Neural progenitor cell (in vitro differentiated cells): ENCODE measurements at regions not wholly inside any gene's neighbourhood (a gene's known extent, or its start where the extent isn't known, plus 50 kb on each side); places are given as distances from the start of the nearest gene placed in this dataset.

Experiments
- CTCF ChIP-seq: fragments of 200-600 bp; sonication (generic); IDR thresholded peaks from 2 replicates; pipeline ENCODE4 v1.5.1; 2017; ENCODE audit warnings: antibody characterized with exemption, mild to moderate bottlenecking
- EZH2 ChIP-seq: fragments of 200-600 bp; sonication (generic); IDR thresholded peaks from 2 replicates; pipeline ENCODE4 v1.6.1; 2017; ENCODE audit warnings: antibody characterized with exemption, mild to moderate bottlenecking, moderate library complexity
- EZH2phosphoT487 ChIP-seq: fragments of 200-600 bp; sonication (generic); IDR thresholded peaks from 2 replicates; pipeline ENCODE4 v1.6.1; 2017; ENCODE audit warnings: antibody characterized with exemption

- no peak for TF ChIP-seq CTCF
- no peak for TF ChIP-seq EZH2
- no peak for TF ChIP-seq EZH2phosphoT487
These were observed 114.0 kb downstream of the KIF4B start for GRCh38 chr5:155127552-155127951.
